ENCODE measurements at regions not wholly inside any gene's neighbourhood (a gene's known extent, or its start where the extent isn't known, plus 50 kb on each side); places are given as distances from the start of the nearest gene placed in this dataset.
A peak's percentile ranks its signal among the peaks of the same experiment; 100 is the strongest.

DNA sequence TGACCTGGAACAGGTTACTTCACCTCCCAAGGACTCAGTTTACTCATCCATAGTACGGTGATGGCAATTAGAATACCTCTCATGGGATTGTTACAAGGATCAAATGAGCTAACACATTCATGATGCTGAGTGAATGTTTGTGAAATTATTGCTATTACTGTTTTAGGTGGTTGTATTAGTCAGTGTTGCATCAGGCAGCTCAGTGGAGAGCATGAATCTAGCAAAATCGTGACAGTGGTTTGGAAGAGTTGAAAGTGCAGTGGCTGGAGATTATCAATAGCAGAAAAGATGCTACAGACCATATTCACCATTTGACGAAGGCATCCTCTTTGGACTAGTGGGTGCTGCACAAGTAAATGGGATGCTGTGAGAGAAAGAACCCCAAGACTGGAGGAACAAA lies 50.4 kb upstream of the CTNNBL1 start:
- intact Hi-C loops (cut with DNase I) = no loop called here
- ATAC-seq (ENCODE audit: poor library complexity) = no peak

DNA sequence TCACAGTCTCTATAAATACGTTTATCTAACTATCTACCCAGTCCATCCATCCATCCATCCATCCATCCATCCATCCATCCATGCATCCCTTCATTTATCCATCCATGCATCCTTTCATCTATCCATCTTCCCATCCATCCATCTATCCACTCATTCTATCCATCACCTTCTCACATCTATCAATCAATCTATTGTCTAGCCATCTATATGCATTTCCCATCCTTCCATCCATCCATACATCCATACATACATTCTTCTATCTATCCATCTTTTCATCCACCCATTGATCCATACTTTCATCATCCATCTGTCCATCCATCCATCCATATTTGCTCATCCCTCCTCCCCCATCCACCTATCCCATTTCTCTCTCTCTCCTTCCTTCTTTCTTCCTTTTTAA lies 51.6 kb upstream of the CTNNBL1 start:
- ATAC-seq (ENCODE audit: poor library complexity) = no peak
- no peak for DNase-seq

More for the DNA sequence above, 50.4 kb upstream of the CTNNBL1 start:
- no peak for DNase-seq

DNA sequence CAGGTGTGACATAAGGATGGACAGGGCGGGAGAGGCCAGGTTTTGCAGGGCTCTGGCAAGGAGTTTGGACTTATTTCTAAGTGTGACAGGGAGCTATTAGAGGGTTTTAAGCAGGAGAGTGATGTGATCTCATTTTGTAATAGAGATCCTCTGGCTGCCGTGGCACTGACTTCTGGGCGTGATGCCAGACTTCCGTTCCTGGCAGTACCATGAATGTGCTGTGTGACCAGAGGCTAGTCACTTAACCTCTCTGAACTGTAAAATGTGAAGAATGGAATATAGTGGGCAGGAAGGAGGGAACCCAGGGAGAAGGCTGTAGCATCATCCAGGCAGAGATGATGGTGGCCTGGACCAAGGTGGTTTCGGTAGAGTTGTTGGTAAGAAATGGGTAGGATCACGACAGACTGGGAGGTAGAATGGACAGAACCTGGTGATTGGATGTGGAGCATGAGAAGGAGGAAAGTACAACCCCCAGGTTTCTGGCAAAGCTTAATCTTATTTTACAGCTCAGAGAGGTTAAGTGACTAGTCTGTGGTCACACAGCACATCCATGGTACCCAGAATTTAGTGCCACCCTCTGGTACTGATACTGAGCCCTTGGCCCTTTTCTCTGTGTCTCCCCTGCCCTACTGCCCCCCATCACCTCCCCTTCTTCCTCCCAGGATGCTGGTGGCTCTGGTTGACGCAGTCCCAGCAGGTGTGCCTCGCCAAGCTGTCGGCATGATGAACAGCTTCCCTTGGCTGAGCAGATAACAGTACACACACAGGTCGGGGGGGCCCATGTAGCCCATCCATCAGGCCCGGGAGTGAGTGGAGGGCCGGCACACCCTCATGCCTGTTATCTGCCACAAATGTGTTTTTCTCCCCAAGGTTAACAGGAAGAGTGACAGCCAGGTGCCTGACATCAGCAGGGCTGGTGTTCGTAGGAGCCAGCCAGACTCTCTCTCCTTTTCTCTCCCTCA lies 52.9 kb upstream of the CTNNBL1 start:
- intact Hi-C loops (cut with DNase I) = no loop called here
- no peak for ATAC-seq (ENCODE audit: poor library complexity)
- DNase-seq = no peak

More for the DNA sequence above, 51.6 kb upstream of the CTNNBL1 start:
- intact Hi-C loops (cut with DNase I) = no loop called here

DNA sequence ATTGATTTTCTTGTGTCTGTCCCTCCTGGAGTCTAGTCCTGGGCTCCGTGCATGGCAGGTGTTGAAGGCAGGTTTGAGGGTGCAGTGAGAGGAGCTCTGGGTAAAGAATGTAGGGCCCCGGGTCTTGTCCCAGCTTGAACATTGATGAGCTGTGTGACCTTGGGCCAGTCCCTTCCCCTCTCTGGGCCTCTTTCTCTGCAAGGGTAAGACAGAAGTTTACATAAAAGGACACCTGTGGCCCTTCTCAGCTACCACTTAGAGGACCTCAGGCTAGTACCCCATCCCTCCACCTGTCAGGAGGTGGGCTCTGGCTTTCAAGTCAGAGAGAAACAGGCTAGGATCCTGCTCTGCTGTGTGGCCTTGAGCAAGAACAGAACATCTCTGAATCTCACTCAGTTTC lies 55.3 kb upstream of the CTNNBL1 start:
- ATAC-seq (ENCODE audit: poor library complexity) (no peak), DNase-seq (no peak)
- intact Hi-C loops (cut with DNase I) = no loop called here

DNA sequence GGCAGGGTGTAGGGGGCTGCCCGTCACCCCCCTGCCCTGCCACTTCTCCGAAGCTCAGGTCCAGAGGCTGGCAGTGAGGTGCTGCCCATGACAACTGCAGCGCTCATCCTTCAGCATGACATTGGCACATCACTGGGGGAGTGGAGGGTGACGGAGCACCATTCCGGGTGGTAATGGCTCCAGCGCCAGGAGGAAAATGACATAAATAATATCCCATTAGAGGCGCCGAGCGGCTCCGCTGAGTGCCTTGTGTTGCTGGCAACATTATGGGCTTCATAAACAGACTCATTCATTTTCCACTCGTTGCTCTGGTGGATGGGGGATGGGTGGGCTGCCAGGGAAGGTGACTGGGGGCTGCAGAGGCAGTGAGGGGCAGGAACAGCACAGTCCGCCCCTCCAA lies 56.9 kb upstream of the CTNNBL1 start:
- intact Hi-C loops (cut with DNase I) = no loop called here
- ATAC-seq (ENCODE audit: poor library complexity) = no peak
- no peak for DNase-seq

DNA sequence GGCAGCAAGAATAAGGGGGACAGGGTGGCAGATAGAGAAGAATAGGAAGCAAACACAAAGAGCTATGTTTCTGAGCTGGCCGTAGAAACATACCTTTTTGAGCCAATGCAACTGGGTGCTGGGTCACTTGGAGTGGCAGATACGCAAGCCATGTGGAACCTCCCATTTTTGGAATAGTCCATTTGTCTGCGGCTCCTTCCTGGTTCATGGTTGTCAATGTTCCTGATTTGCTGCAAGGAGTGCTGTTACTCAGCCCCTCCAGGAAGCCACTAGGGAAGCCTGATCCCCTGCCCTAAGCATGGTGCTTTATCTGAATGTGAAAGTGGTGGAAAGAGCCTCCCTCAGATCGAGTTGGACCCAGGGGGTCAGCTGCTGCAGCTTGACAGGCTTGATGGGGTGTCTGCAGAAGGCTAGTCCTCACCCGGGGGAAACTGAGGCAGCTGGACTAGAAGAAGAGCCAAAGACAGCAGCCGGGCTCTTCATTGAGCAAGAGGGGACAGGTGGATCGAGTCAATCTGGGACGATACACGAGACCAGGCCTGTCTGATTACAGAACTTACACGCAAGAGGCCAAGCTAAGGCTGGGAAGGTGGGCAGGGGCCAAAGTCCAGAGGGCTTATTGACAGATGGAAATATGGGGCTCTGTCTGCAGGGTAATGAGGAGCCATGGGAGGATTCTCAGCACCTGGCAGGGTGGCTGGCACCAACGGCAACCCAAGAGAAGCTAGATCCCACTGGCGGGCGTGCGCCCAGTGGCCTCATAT lies 57.4 kb upstream of the CTNNBL1 start:
- ATAC-seq (ENCODE audit: poor library complexity) = no peak
- intact Hi-C loops (cut with DNase I) = no loop called here

DNA sequence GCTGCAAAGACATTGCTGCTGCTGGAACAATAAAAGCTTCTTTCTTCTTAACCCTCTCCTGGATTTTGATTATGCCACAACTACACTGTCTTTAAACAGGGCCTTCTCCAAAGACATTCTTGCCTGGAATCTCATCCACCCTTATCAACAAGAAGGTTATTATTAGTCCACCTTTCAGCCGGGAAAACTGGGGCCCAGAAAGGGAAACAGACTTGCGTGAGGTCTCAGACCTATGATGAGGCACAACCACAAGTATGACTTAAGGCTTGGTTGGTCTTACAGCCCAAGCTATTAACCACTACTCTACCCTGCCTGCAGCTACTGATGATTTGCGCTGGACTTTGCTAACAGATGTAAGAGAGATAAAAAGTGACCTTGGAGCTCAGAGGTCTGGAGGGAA lies 62.8 kb upstream of the CTNNBL1 start:
- no peak for DNase-seq
- no peak for ATAC-seq (ENCODE audit: poor library complexity)
- intact Hi-C loops (cut with DNase I) = no loop called here

More for the DNA sequence above, 57.4 kb upstream of the CTNNBL1 start:
- no peak for DNase-seq

DNA sequence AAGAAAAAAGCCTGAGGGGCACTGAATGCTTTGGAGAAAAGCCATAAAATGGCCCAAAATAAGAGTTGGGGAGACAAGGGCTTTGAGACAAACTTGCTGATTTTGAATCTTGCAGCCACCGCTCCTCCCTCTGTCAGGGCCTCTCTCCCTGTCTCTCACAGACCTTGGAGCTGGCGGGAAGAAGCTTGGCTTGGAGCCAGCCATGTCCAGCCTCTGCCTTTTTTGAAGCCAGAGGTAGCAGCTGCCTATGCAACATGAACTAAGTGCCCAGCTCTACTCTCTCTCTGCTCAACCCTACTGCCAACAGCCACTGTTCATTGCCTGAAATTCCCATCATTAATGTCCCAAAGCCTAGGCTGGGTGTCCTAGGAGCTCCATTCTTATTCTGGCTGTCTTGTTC lies 63.7 kb upstream of the CTNNBL1 start:
- no peak for ATAC-seq (ENCODE audit: poor library complexity)
- DNase-seq = no peak
- intact Hi-C loops (cut with DNase I) = no loop called here

DNA sequence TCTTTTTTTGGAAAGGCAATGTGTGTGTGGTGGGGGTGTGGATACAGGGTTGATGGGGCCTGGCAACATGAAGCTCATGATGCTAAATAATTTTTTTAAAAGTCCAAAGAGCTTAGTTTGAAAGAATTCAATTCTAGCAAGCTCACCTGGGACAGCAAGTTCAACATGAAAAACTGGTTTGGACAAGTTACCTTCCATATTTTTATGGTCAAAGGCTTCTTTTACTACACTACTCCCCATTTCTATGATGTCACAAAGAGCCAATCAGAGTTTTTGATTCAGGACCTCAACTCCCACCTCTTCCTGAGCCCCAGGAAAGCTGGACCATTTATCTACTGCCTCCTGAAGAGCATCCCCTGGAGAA lies 66.1 kb upstream of the CTNNBL1 start:
- ATAC-seq (ENCODE audit: poor library complexity) = no peak
- no peak for DNase-seq
- intact Hi-C loops (cut with DNase I) = no loop called here

DNA sequence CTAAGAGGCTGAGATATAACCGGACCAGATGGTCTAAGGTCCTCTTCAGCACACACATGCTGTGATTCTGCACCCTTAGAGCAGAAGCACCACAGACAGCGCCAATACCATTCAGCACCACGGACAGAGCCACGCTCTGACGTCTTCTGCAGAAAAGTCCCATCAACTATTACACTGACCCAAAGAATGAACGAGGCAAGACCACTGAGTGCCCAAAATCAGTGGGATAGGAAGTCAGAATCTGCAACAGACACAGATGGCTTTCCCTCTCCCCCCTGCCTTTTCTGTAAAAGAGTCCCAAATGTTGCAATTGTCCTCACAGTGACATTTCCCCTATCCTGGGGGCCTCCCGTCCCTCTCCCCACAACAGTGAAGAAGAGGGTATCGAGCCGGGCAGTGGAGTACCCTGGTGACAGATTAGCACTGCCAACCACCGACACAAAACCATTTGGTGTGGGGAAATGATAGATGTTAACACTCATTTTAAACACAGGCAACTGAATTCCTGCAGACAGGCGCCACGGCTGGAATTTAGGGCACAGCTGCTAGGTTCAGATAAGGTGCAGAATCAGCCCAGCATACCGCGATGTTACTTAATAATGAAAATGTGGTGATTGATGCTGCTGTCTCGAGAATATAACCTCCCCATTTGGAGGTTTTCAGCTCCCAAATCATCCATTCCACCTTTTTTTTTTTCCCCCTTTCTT lies 66.6 kb upstream of the CTNNBL1 start:
- intact Hi-C loops (cut with DNase I) = no loop called here
- peak; percentile 63 for DNase-seq
- ATAC-seq (ENCODE audit: poor library complexity) = peak; percentile 53

DNA sequence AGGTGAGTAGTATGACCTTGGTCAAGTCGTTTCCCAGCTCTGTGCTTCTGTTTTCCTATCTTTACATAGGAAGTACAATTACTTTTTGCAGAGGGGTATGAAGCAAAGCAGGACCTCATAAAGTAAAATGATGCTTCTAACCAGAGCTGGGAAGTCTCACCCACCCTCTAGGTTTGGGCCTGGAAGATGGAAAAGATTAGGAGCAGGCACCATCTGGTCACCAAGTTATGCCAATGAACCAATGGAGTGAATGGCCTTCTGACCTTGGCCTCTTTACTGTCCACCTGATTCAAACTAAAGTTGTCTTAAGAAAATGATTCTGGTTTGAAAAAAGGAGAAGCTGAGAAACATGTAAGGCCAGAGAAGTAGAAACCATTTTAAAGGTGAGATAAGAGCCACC lies 68.9 kb upstream of the CTNNBL1 start:
- intact Hi-C loops (cut with DNase I) = no loop called here
- ATAC-seq (ENCODE audit: poor library complexity) (no peak), DNase-seq (no peak)

DNA sequence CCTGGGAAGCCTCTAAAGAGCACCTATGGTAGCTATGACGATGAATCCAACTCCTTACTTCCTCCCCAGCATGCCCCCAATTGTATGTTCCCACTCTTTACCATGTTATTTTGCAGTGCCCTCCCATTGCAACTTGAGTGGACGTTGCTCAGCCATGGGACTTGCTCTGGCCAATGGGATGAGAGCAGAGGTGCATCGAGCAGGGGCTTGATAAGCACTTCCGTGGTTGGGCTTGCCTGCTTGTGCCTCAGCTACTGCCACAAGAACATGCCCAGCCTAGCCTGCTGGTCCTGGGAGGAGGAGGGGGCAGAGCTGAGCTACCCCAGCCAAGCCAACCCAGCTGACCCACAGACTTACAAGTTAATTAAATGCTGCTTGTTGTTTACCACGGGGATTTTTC lies 71.1 kb upstream of the CTNNBL1 start:
- intact Hi-C loops (cut with DNase I) = no loop called here
- ATAC-seq (ENCODE audit: poor library complexity) = no peak
- DNase-seq = no peak

DNA sequence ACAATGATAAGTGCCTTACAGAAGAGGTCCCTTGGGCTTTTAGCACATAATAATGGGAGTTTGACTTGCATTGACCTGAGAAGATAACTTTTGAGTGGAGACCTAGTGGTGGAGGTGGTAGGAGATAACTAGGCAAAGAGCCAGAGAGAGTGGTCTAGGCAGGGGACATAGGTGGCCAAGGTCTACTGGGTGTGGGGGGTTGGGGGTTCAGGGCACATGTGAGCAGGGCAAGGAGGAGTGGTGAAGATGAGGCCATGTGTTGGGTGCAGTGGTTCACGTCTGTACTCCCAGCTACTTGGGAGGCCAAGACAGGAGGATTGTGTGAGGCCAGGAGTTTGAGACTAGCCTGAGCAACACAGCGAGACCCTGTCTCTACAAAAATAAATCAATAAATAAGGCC lies 74.3 kb upstream of the CTNNBL1 start:
- ATAC-seq (ENCODE audit: poor library complexity) (no peak), DNase-seq (no peak)
- intact Hi-C loops (cut with DNase I) = no loop called here

DNA sequence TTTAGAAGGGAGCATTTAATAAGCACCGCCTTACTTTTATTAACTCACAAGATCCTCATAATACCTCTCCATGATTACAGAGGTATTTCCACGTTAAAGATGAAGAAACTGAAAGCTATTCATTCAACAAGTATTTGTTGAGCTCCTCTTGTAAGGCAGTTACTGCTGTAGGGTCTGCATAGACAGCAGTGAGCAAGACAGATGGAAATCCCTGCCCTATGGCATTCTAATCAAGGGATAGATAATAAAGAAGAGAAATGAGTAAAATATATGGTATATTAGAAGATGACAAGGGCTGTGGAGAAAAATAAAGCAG lies 77.8 kb upstream of the CTNNBL1 start:
- DNase-seq = no peak
- intact Hi-C loops (cut with DNase I) = no loop called here
- no peak for ATAC-seq (ENCODE audit: poor library complexity)

DNA sequence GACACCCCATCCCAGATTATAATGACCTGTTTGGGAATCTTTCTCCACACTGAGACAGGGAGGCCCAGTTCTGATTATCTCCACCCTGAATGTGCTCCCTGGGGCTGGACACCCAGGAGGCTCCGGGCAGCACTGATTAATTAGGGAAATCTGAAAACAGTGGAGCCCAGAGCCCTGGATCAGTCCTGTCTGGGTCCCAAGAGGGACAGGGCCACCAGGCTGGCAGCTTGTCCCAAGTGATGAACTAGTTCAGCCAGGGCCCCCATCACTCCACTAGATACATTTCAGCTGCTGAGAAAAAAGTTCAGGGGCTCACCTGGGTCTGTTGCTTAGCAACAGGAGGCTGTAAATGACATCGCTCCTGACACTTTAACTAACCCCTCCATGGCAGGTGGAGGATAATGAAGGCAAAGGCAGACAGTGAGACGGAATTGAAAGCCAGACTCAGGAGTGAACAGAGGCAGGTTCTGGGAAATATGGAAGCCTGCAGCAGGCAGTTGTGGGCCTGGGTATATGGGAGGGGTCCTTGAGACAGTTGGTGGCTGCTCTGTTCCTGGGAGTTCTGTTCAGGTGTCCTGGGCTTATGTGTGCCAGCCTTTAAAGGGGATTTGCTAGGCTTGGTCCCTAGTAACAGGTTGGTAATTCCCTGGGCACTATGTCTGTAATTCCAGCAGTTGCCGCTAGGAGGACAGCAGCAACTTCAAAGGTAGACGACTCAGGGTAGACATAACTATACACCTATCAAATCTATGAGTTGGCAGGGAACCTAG lies 78.3 kb upstream of the CTNNBL1 start:
- no peak for ATAC-seq (ENCODE audit: poor library complexity)
- DNase-seq = no peak
- intact Hi-C loops (cut with DNase I) = no loop called here

DNA sequence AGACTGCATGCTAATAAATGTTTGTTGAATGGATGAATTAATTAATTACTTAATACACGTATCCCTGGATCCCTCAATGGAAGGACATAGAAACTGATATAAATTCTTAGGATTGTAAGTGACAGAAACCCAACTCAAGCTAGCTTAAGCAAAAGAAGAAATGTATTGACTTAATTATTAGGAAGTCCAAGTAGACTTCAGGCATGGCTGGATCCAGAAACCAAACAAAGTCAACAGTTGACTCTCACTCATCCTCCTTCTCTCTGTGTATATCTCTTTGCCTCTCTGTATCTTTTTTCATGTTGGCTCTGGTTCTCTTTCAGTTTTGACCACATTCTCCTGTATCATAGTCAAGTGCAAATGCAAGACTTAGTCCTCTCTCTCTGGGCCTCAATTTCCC lies 82.0 kb upstream of the CTNNBL1 start:
- DNase-seq = no peak
- no peak for ATAC-seq (ENCODE audit: poor library complexity)
- intact Hi-C loops (cut with DNase I) = no loop called here

DNA sequence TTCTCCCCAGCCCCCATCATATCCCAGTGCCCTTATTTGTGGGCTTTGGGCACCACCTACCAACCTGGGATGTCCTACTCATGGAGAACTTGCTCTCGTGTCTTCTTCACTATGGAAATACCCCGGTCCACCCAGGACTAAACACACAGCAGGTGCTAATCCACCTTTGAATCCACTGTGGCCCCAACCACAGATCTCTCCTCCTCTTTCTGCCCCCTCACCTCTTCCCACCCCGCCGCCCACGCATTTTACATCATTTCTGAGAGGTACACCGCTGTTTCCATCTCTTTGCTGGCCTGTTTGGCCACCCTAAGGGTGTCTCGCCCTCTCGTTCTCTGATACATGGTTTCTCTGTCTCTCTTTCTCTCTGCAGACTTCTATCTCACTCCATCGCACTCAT lies 82.5 kb upstream of the CTNNBL1 start:
- DNase-seq (no peak), ATAC-seq (ENCODE audit: poor library complexity) (no peak)
- intact Hi-C loops (cut with DNase I) = no loop called here

DNA sequence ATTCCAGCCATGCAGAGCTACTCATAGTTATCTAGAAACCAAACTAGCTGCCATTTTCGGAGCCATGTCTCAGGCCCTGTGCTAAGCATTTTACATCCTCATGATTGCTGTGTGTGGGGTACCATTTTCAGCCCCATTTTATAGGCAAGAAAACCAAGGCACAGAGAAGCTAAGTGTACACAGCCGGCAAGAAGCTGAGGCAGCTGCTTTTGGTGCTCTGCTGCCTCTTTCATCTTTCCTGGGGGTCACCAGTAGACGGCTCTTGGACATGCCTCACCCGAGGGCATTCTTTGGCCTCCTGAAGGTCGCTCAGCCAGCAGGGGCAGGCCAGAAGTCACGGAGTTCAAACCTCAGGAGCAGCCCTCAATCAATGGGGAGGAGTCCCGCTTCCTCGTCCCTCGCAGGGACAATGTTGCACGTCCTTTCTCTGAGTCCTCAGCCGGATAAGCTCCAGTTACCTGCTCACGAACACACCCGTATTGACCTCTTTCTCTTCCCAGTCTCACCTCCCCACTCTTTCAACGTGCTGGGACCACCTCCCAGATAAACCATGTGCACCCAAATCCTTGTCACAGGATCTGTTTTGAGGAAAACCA lies 82.6 kb upstream of the BLCAP start:
- intact Hi-C loops (cut with DNase I) = no loop called here
- ATAC-seq (ENCODE audit: poor library complexity) = no peak
- no peak for DNase-seq

DNA sequence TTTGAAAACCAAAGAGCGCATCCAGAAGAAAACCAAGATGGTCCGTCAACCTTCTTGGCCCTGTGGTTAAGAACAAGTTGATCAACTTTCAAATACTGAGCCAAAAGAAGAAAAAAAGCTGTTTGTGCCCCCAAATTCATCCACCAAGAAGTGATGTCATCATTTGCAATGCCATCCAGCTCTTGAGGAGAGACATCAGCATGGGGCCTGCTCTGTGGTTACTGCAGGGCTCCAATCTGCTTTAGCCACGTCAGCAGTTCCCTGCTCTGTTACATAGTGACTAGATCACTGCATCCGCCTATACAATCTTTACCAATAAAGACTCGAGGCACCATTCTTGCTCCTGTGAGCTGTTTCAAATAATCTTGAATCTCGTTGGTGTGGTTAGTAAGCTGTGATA lies 75.0 kb upstream of the BLCAP start:
- DNase-seq = no peak
- intact Hi-C loops (cut with DNase I) = no loop called here

More for the DNA sequence above, 75.0 kb upstream of the BLCAP start:
- no peak for ATAC-seq (ENCODE audit: poor library complexity)
